Brain microvascular endothelial cell (primary cell): ENCODE measurements at regions not wholly inside any gene's neighbourhood (a gene's known extent, or its start where the extent isn't known, plus 50 kb on each side); places are given as distances from the start of the nearest gene placed in this dataset.

Experiments
- DNase-seq: peaks from one replicate; pipeline ENCODE4 v3.0.0-alpha.2; 2020
- H3K27ac ChIP-seq: fragments of 250-450 bp; sonication (Bioruptor Pico); 2 replicates; pipeline ENCODE4 v1.5.1; 2020; ENCODE audit warnings: mild to moderate bottlenecking, moderate library complexity
- H3K27me3 ChIP-seq: fragments of 250-450 bp; sonication (Bioruptor Pico); replicated peaks from 2 replicates; pipeline ENCODE4 v1.5.1; 2020; ENCODE audit warnings: mild to moderate bottlenecking
- H3K36me3 ChIP-seq: fragments of 250-450 bp; sonication (Bioruptor Pico); replicated peaks from 2 replicates; pipeline ENCODE4 v1.5.1; 2020; ENCODE audit warnings: mild to moderate bottlenecking
- H3K4me3 ChIP-seq: 2 replicates; pipeline ENCODE4 v1.5.1; 2011; ENCODE audit warnings: low read depth, mild to moderate bottlenecking, control low read depth, low read length, moderate library complexity
- CTCF ChIP-seq: IDR thresholded peaks from 2 replicates; pipeline ENCODE4 v1.5.1; 2011; ENCODE audit warnings: low read depth, mild to moderate bottlenecking, moderate library complexity, low read length, control low read depth, inconsistent platforms; ENCODE audit errors: missing control alignments
- in situ Hi-C: cut with HindIII; loops from 2 replicates; pipeline ENCODE4 v1.10.0; 2017; ENCODE audit warnings: low sequenced_read_pairs, low pct_ligation_motif_present

- in situ Hi-C loops = no loop called here
- no peaks in the 10 kb centered on the region for H3K27me3 ChIP-seq
- H3K36me3 ChIP-seq = no peaks in the 10 kb centered on the region
- DNase-seq = no peak
- no peak overlapping the region for H3K27ac ChIP-seq
- H3K4me3 ChIP-seq = no peak overlapping the region
- TF ChIP-seq CTCF = no peak
These were observed 957.1 kb downstream of the SORCS3 start for GRCh38 chr10:105598207-105598606.

DNA sequence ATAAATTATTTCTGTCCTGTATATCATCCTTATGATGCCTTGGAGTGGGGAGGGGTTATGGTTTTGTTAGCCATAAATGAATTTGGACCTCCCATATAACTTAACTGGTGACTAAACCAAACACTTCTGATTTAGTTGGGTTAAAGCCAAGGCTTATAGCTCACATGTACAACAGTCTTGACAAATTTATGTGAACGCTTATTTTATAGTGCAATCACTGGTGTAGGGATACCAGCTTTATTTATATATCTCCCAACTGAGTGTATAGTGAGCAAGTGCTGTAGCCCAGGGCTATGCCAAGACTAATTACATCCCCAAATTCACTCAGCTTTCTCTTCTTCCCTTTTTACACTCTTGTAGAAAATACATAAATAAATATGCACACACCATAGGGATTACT is 956.2 kb downstream of the SORCS3 start:
- no peak for DNase-seq
- no peak for TF ChIP-seq CTCF
- Histone ChIP-seq H3K36me3 (no peaks in the 10 kb centered on the region), H3K4me3 (no peak overlapping the region), H3K27ac (no peak overlapping the region), H3K27me3 (no peaks in the 10 kb centered on the region)
- in situ Hi-C loops = no loop called here

- no peak overlapping the region for H3K4me3 ChIP-seq
- H3K27me3 ChIP-seq = no peaks in the 10 kb centered on the region
- H3K27ac ChIP-seq = no peak overlapping the region
- TF ChIP-seq CTCF = no peak
- no peak for DNase-seq
- in situ Hi-C loops = no loop called here
- H3K36me3 ChIP-seq = no peaks in the 10 kb centered on the region
These were observed 955.7 kb downstream of the SORCS3 start for GRCh38 chr10:105596749-105597148.

DNA sequence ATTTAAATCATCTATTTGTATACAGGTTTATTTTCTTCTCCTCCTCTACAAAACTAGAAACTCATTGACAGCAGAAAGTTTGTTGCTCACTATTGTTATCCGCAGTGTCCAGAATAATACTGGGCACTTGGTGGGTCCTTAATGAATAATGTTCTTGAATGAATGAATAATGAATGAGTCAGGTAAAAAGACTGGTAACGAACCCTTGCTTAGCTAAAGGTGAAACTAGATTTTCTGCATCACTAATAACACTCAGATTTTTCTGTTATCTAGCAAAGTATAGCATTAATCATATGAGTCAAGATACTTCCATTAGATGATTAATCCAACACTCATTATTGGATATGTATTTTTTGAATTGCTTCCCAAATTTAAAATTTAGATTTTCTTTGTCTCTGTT is 953.2 kb downstream of the SORCS3 start:
- no peaks in the 10 kb centered on the region for H3K36me3 ChIP-seq
- in situ Hi-C loops = no loop called here

DNA sequence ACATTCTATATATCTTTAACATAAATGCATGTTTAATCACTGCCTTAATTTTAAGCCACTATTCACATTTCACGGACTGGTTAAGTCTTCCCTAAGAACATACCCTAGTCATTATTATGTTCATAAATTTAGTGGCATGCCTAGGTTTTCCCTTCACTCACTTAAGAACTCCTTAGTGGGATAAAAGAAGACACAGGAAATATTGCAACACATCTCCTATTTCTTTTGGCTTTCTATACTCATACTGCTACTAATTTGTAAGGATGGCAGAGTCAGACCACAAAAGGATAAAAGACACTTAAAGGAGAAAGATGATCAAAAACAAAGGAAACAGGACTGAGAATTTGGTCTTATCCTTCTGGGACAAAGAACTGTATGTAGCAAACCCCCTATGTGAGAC is 951.4 kb downstream of the SORCS3 start:
- H3K27me3 ChIP-seq = no peaks in the 10 kb centered on the region
- no peaks in the 10 kb centered on the region for H3K36me3 ChIP-seq
- no peak for TF ChIP-seq CTCF
- in situ Hi-C loops = no loop called here
- no peak for DNase-seq
- H3K4me3 ChIP-seq = no peak overlapping the region
- no peak overlapping the region for H3K27ac ChIP-seq

More for the DNA sequence above, 953.2 kb downstream of the SORCS3 start:
- DNase-seq = no peak
- no peak for TF ChIP-seq CTCF
- H3K4me3 ChIP-seq = no peak overlapping the region
- H3K27me3 ChIP-seq = no peaks in the 10 kb centered on the region
- H3K27ac ChIP-seq = no peak overlapping the region

DNA sequence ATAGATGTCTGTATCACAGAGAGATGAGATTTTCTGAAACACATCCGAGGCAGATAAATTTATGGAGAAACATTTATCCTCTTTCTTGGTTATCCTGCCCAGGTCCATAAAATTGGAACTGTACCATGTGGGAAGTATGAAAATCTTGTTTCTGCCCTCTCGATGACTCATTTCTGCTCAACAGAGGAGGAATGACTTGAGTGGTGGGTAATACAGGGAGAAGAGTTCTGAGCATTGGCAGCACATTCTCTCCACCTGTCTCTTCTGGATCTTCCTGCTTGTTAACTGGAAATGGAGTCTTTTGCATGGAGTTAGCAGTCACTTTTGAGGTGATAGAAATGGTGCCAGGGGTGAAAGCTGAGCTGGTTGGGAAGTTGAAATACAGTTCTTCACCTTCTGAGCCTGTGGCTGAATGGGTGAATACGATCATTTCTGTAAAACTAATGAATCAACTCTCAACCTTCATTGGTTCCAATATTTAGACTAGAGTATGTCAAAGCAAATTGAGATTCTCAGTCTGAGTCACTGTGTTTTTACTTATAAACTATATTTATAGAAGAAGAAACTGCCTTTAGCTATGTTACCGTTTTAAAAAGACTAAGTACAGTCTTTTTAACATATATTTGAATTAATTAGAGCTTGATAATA is 945.5 kb downstream of the SORCS3 start:
- in situ Hi-C loops = no loop called here
- H3K36me3 ChIP-seq = no peaks in the 10 kb centered on the region
- H3K4me3 ChIP-seq = no peak overlapping the region
- no peak overlapping the region for H3K27ac ChIP-seq
- H3K27me3 ChIP-seq = no peaks in the 10 kb centered on the region
- no peak for TF ChIP-seq CTCF
- no peak for DNase-seq
